HEK293 (cell line): ENCODE measurements at regions not wholly inside any gene's neighbourhood (a gene's known extent, or its start where the extent isn't known, plus 50 kb on each side); places are given as distances from the start of the nearest gene placed in this dataset.

Experiments used
- CTCF ChIA-PET: fragments of 350-600 bp; formaldehyde crosslinking; extraction: SDS; loops from one replicate; lab custom pipeline; 2021; ENCODE audit warnings: antibody characterized with exemption; lab: Yijun Ruan, JAX
- POLR2A ChIA-PET: fragments of 300-600 bp; formaldehyde crosslinking; extraction: SDS; loops from one replicate; lab custom pipeline; 2020; ENCODE audit warnings: antibody characterized with exemption, inconsistent platforms; lab: Yijun Ruan, JAX
- H3K27ac ChIP-seq: fragments of 200-500 bp; sonication (Bioruptor generic); 2 replicates; pipeline ENCODE4 v1.5.1; 2014; ENCODE audit warnings: low read depth, low read length, control low read depth, inconsistent platforms; ENCODE audit errors: extremely low read depth
- H3K36me3 ChIP-seq, 2 experiments: fragments of 200-500 bp in 1 of 2; sonication (Bioruptor generic) in 1 of 2; 1 replicate in 1 of 2; 2 replicates in 1 of 2; pipeline ENCODE4 v1.5.1; 2014 to 2017; ENCODE audit warnings: inconsistent platforms in 2 of 2, low read length in 2 of 2; ENCODE audit not compliant: control insufficient read depth in 2 of 2, insufficient read depth in 1 of 2
- H3K4me1 ChIP-seq: fragments of 200-500 bp; sonication (Bioruptor generic); 2 replicates; pipeline ENCODE4 v1.5.1; 2014; ENCODE audit warnings: mild to moderate bottlenecking, low read length, inconsistent platforms; ENCODE audit not compliant: control insufficient read depth, insufficient read depth
- H3K4me3 ChIP-seq: 2 replicates; pipeline ENCODE4 v1.5.1; 2011; ENCODE audit warnings: low read depth, mild to moderate bottlenecking, control low read depth, low read length, moderate library complexity
- H3K9me3 ChIP-seq: fragments of 200-500 bp; sonication (Bioruptor generic); 2 replicates; pipeline ENCODE4 v1.5.1; 2014; ENCODE audit warnings: low read depth, low read length, inconsistent platforms; ENCODE audit not compliant: control insufficient read depth, insufficient read depth
- BCL11B ChIP-seq: fragments of 450-650 bp; formaldehyde crosslinking; IDR thresholded peaks from 2 replicates; pipeline ENCODE4 v1.5.1; 2016; ENCODE audit warnings: low read depth, missing biosample characterization, missing genetic modification characterization
- EGR2 ChIP-seq: fragments of 450-650 bp; formaldehyde crosslinking; IDR thresholded peaks from 2 replicates; pipeline ENCODE4 v1.5.1; 2016; ENCODE audit warnings: low read depth, missing biosample characterization, missing genetic modification characterization
- GLIS1 ChIP-seq: fragments of 450-650 bp; formaldehyde crosslinking; IDR thresholded peaks from 2 replicates; pipeline ENCODE4 v1.5.1; 2016; ENCODE audit warnings: missing biosample characterization, missing genetic modification characterization
- GLIS2 ChIP-seq: fragments of 450-650 bp; formaldehyde crosslinking; IDR thresholded peaks from 2 replicates; pipeline ENCODE4 v1.5.1; 2016; ENCODE audit warnings: missing biosample characterization, missing genetic modification characterization
- KLF1 ChIP-seq: fragments of 450-650 bp; formaldehyde crosslinking; IDR thresholded peaks from 2 replicates; pipeline ENCODE4 v1.5.1; 2016; ENCODE audit warnings: missing biosample characterization, missing genetic modification characterization
- KLF10 ChIP-seq: fragments of 450-650 bp; IDR thresholded peaks from 2 replicates; pipeline ENCODE4 v1.5.1; 2018; ENCODE audit warnings: missing biosample characterization, mild to moderate bottlenecking, missing genetic modification characterization
- KLF7 ChIP-seq: fragments of 450-650 bp; formaldehyde crosslinking; IDR thresholded peaks from 2 replicates; pipeline ENCODE4 v1.5.1; 2016; ENCODE audit warnings: missing biosample characterization, missing genetic modification characterization, borderline replicate concordance
- OSR2 ChIP-seq: fragments of 450-650 bp; formaldehyde crosslinking; IDR thresholded peaks from 2 replicates; pipeline ENCODE4 v1.5.1; 2016; ENCODE audit warnings: missing biosample characterization, missing genetic modification characterization
- OVOL3 ChIP-seq: fragments of 450-650 bp; formaldehyde crosslinking; IDR thresholded peaks from 2 replicates; pipeline ENCODE4 v1.5.1; 2016; ENCODE audit warnings: missing biosample characterization, missing genetic modification characterization
- PRDM1 ChIP-seq: fragments of 450-650 bp; formaldehyde crosslinking; IDR thresholded peaks from 2 replicates; pipeline ENCODE4; 2016; ENCODE audit warnings: missing biosample characterization, missing genetic modification characterization
- SP7 ChIP-seq: fragments of 450-650 bp; formaldehyde crosslinking; IDR thresholded peaks from 2 replicates; pipeline ENCODE4 v1.5.1; 2016; ENCODE audit warnings: missing biosample characterization, missing genetic modification characterization
- YY1 ChIP-seq: fragments of 450-650 bp; formaldehyde crosslinking; IDR thresholded peaks from 2 replicates; pipeline ENCODE4 v1.5.1; 2018; ENCODE audit warnings: missing biosample characterization, missing genetic modification characterization
- ZBTB1 ChIP-seq: fragments of 450-650 bp; formaldehyde crosslinking; IDR thresholded peaks from 2 replicates; pipeline ENCODE4 v1.5.1; 2016; ENCODE audit warnings: missing biosample characterization, missing genetic modification characterization
- ZBTB17 ChIP-seq: fragments of 450-650 bp; formaldehyde crosslinking; IDR thresholded peaks from 2 replicates; pipeline ENCODE4 v1.5.1; 2016; ENCODE audit warnings: missing biosample characterization, missing genetic modification characterization
- ZBTB20 ChIP-seq: fragments of 450-650 bp; formaldehyde crosslinking; IDR thresholded peaks from 2 replicates; pipeline ENCODE4 v1.5.1; 2016; ENCODE audit warnings: missing biosample characterization, missing genetic modification characterization
- ZBTB48 ChIP-seq: fragments of 450-650 bp; formaldehyde crosslinking; IDR thresholded peaks from 2 replicates; pipeline ENCODE4 v1.5.1; 2016; ENCODE audit warnings: missing biosample characterization, missing genetic modification characterization
- ZBTB8A ChIP-seq: fragments of 450-650 bp; formaldehyde crosslinking; IDR thresholded peaks from 2 replicates; pipeline ENCODE4 v1.5.1; 2016; ENCODE audit warnings: missing biosample characterization, missing genetic modification characterization
- ZFHX2 ChIP-seq: fragments of 450-650 bp; formaldehyde crosslinking; conservative IDR thresholded peaks from 2 replicates; pipeline ENCODE4 v1.5.1; 2016; ENCODE audit warnings: missing biosample characterization, missing genetic modification characterization
- ZFP69B ChIP-seq: fragments of 450-650 bp; formaldehyde crosslinking; IDR thresholded peaks from 2 replicates; pipeline ENCODE4 v1.5.1; 2016; ENCODE audit warnings: missing biosample characterization, missing genetic modification characterization
- ZIC2 ChIP-seq: fragments of 450-650 bp; formaldehyde crosslinking; IDR thresholded peaks from 2 replicates; pipeline ENCODE4 v1.5.1; 2016; ENCODE audit warnings: missing biosample characterization, missing genetic modification characterization
- ZNF16 ChIP-seq: fragments of 450-650 bp; formaldehyde crosslinking; IDR thresholded peaks from 2 replicates; pipeline ENCODE4 v1.5.1; 2016; ENCODE audit warnings: low read depth, missing biosample characterization, missing genetic modification characterization
- ZNF169 ChIP-seq: fragments of 450-650 bp; formaldehyde crosslinking; IDR thresholded peaks from 2 replicates; pipeline ENCODE4 v1.5.1; 2016; ENCODE audit warnings: missing biosample characterization, missing genetic modification characterization
- ZNF2 ChIP-seq: fragments of 450-650 bp; formaldehyde crosslinking; IDR thresholded peaks from 2 replicates; pipeline ENCODE4 v1.5.1; 2016; ENCODE audit warnings: missing biosample characterization, missing genetic modification characterization
- ZNF211 ChIP-seq: fragments of 450-650 bp; formaldehyde crosslinking; IDR thresholded peaks from 2 replicates; pipeline ENCODE4 v1.5.1; 2016; ENCODE audit warnings: low read depth, missing biosample characterization, missing genetic modification characterization
- ZNF341 ChIP-seq: fragments of 450-650 bp; formaldehyde crosslinking; IDR thresholded peaks from 2 replicates; pipeline ENCODE4; 2016; ENCODE audit warnings: low read depth, missing biosample characterization, missing genetic modification characterization
- ZNF354C ChIP-seq: fragments of 450-650 bp; formaldehyde crosslinking; IDR thresholded peaks from 2 replicates; pipeline ENCODE4 v1.5.1; 2016; ENCODE audit warnings: missing biosample characterization, missing genetic modification characterization, low read depth, borderline replicate concordance
- ZNF366 ChIP-seq: fragments of 450-650 bp; formaldehyde crosslinking; conservative IDR thresholded peaks from 2 replicates; pipeline ENCODE4 v1.5.1; 2016; ENCODE audit warnings: missing biosample characterization, missing genetic modification characterization
- ZNF473 ChIP-seq: fragments of 450-650 bp; formaldehyde crosslinking; IDR thresholded peaks from 2 replicates; pipeline ENCODE4 v1.5.1; 2017; ENCODE audit warnings: missing biosample characterization, missing genetic modification characterization
- ZNF510 ChIP-seq: fragments of 450-650 bp; formaldehyde crosslinking; IDR thresholded peaks from 2 replicates; pipeline ENCODE4 v1.5.1; 2018; ENCODE audit warnings: mild to moderate bottlenecking, missing genetic modification characterization, missing biosample characterization; ENCODE audit not compliant: insufficient replicate concordance
- ZNF571 ChIP-seq: fragments of 450-650 bp; formaldehyde crosslinking; IDR thresholded peaks from 2 replicates; pipeline ENCODE4 v1.5.0; 2017; ENCODE audit warnings: missing biosample characterization, missing genetic modification characterization
- ZNF596 ChIP-seq: fragments of 450-650 bp; IDR thresholded peaks from 2 replicates; pipeline ENCODE4 v1.5.0; 2018; ENCODE audit warnings: missing biosample characterization, mild to moderate bottlenecking, missing genetic modification characterization, moderate library complexity
- ZNF600 ChIP-seq: fragments of 450-650 bp; formaldehyde crosslinking; IDR thresholded peaks from 2 replicates; pipeline ENCODE4 v1.5.1; 2016; ENCODE audit warnings: missing biosample characterization, missing genetic modification characterization
- ZNF610 ChIP-seq: fragments of 450-650 bp; formaldehyde crosslinking; IDR thresholded peaks from 2 replicates; pipeline ENCODE4 v1.5.1; 2016; ENCODE audit warnings: missing biosample characterization, missing genetic modification characterization, borderline replicate concordance
- ZNF629 ChIP-seq: fragments of 450-650 bp; formaldehyde crosslinking; IDR thresholded peaks from 2 replicates; pipeline ENCODE4 v1.5.1; 2017; ENCODE audit warnings: missing biosample characterization, missing genetic modification characterization
- ZNF692 ChIP-seq: fragments of 450-650 bp; formaldehyde crosslinking; IDR thresholded peaks from 2 replicates; pipeline ENCODE4 v1.5.1; 2016; ENCODE audit warnings: missing biosample characterization, missing genetic modification characterization
- ZSCAN16 ChIP-seq: fragments of 450-650 bp; formaldehyde crosslinking; IDR thresholded peaks from 2 replicates; pipeline ENCODE4 v1.5.1; 2016; ENCODE audit warnings: missing biosample characterization, missing genetic modification characterization
- ZXDB ChIP-seq: fragments of 450-650 bp; formaldehyde crosslinking; IDR thresholded peaks from 2 replicates; pipeline ENCODE4 v1.5.1; 2016; ENCODE audit warnings: missing biosample characterization, missing genetic modification characterization

- no peak overlapping the region for H3K4me3 ChIP-seq
- peak overlapping the region; percentile 47 for H3K27ac ChIP-seq
- H3K36me3 ChIP-seq = no peaks in the 10 kb centered on the region
- peaks cover 4% of the 10 kb centered on the region for H3K4me1 ChIP-seq
- ChIA-PET CTCF (interaction anchor here (0.8 to 1.1 kb wide), 2 partner anchors 197 to 683 kb away, joined by 3 to 5 read pairs; no protein-coding TSS in a partner anchor), POLR2A (interaction anchor here (0.5 to 0.9 kb wide), 3 partner anchors 12 to 503 kb away, joined by 3 to 4 read pairs (median 3); no protein-coding TSS in a partner anchor)
- H3K9me3 ChIP-seq = no peaks in the 10 kb centered on the region
- TF ChIP-seq ZNF510 (tag by site-specific recombination) = no peak
- TF ChIP-seq ZBTB8A (tag by site-specific recombination) = 0 out of 2 replicates have a peak, but pooled peaks have one; percentile 15
- peak; percentile 73 for TF ChIP-seq ZFHX2 (tag by site-specific recombination)
- TF ChIP-seq ZIC2 (tag by site-specific recombination) = peak; percentile 85
- TF ChIP-seq KLF7 (tag by site-specific recombination) = peak; percentile 37; the same call in 1 of the 2 replicates
- TF ChIP-seq ZNF2 (tag by site-specific recombination) = 0 out of 2 replicates have a peak, but pooled peaks have one; percentile 17
- no peak for TF ChIP-seq ZNF571 (tag by site-specific recombination)
- 0 out of 2 replicates have a peak, but pooled peaks have one; percentile 50 for TF ChIP-seq ZNF600 (tag by site-specific recombination)
- TF ChIP-seq ZSCAN16 (tag by site-specific recombination) = no peak
- TF ChIP-seq KLF1 (tag by site-specific recombination) = 0 out of 2 replicates have a peak, but pooled peaks have one; percentile 11
- peak; percentile 98 for TF ChIP-seq OSR2 (tag by site-specific recombination)
- peak; percentile 31; the same call in 1 of the 2 replicates for TF ChIP-seq YY1 (tag by site-specific recombination)
- TF ChIP-seq ZNF596 = no peak
- TF ChIP-seq ZXDB (tag by site-specific recombination) = peak; percentile 42; the same call in 1 of the 2 replicates
- TF ChIP-seq ZNF341 (tag by site-specific recombination) = peak; percentile 82
- TF ChIP-seq ZBTB17 (tag by site-specific recombination) = peak; percentile 76
- peak; percentile 72 for TF ChIP-seq EGR2 (tag by site-specific recombination)
- TF ChIP-seq OVOL3 (tag by site-specific recombination) = no peak
- peak; percentile 45; the same call in 1 of the 2 replicates for TF ChIP-seq ZFP69B (tag by site-specific recombination)
- TF ChIP-seq ZNF610 = no peak
- TF ChIP-seq ZNF629 (tag by site-specific recombination) = peak; percentile 51; the same call in 1 of the 2 replicates
- no peak for TF ChIP-seq BCL11B
- TF ChIP-seq ZBTB48 (tag by site-specific recombination) = 0 out of 2 replicates have a peak, but pooled peaks have one; percentile 51
- peak; percentile 100 for TF ChIP-seq PRDM1 (tag by site-specific recombination)
- TF ChIP-seq ZBTB20 (tag by site-specific recombination) = peak; percentile 97
- 0 out of 2 replicates have a peak, but pooled peaks have one; percentile 71 for TF ChIP-seq ZNF692 (tag by site-specific recombination)
- TF ChIP-seq ZNF211 (tag by site-specific recombination) = no peak
- peak; percentile 92 for TF ChIP-seq SP7
- 0 out of 2 replicates have a peak, but pooled peaks have one; percentile 33 for TF ChIP-seq ZNF354C (tag by site-specific recombination)
- TF ChIP-seq ZNF169 (tag by site-specific recombination) = no peak
- TF ChIP-seq ZNF473 = no peak
- peak; percentile 54 for TF ChIP-seq GLIS1 (tag by site-specific recombination)
- TF ChIP-seq ZNF16 (tag by site-specific recombination) = no peak
- TF ChIP-seq ZBTB1 (tag by site-specific recombination) = no peak
- no peak for TF ChIP-seq KLF10 (tag by site-specific recombination)
- TF ChIP-seq GLIS2 (tag by site-specific recombination) = 0 out of 2 replicates have a peak, but pooled peaks have one; percentile 39
- TF ChIP-seq ZNF366 (tag by site-specific recombination) = peak; percentile 90
Measured at GRCh38 chr12:124715121-124715990, 147.9 kb upstream of the NCOR2 start.
